GM12864 (cell line): ENCODE measurements at regions not wholly inside any gene's neighbourhood (a gene's known extent, or its start where the extent isn't known, plus 50 kb on each side); places are given as distances from the start of the nearest gene placed in this dataset.

ENCODE experiments used
- DNase-seq: peaks from one replicate; pipeline ENCODE4 v3.0.0-alpha.2; 2011; ENCODE audit warnings: low read depth
- H3K4me3 ChIP-seq: 2 replicates; pipeline ENCODE4 v1.5.1; 2011; ENCODE audit warnings: mild to moderate bottlenecking, low read depth, low read length, control low read depth
- TF ChIP-seq, protein P1 (sequence below): IDR thresholded peaks from 2 replicates; pipeline ENCODE4 v1.5.1; 2011; ENCODE audit warnings: low read depth, mild to moderate bottlenecking, moderate library complexity, low read length, control low read depth, inconsistent platforms; ENCODE audit errors: missing control alignments

DNA sequence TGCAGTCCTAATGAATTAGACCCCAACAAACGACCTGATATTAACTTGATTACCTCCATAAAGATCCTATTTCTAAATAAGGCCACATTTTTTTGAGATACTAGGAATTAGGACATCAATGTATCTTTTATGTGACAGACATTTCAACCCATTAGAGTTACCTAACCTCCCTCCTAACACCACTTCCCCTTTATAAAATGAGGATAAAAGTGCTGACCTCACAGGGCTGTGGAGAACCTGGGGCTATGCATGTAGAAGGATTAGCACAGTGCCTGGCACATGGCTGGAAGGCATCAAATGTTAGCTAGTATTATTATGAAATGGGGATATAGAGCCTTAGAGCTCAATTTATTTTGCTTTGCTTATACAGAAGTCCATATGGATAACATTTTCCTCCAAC is 53.5 kb upstream of the LRRN1 start:
- TF ChIP-seq, protein P1, sequence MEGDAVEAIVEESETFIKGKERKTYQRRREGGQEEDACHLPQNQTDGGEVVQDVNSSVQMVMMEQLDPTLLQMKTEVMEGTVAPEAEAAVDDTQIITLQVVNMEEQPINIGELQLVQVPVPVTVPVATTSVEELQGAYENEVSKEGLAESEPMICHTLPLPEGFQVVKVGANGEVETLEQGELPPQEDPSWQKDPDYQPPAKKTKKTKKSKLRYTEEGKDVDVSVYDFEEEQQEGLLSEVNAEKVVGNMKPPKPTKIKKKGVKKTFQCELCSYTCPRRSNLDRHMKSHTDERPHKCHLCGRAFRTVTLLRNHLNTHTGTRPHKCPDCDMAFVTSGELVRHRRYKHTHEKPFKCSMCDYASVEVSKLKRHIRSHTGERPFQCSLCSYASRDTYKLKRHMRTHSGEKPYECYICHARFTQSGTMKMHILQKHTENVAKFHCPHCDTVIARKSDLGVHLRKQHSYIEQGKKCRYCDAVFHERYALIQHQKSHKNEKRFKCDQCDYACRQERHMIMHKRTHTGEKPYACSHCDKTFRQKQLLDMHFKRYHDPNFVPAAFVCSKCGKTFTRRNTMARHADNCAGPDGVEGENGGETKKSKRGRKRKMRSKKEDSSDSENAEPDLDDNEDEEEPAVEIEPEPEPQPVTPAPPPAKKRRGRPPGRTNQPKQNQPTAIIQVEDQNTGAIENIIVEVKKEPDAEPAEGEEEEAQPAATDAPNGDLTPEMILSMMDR, result no peak
- no peak overlapping the region for H3K4me3 ChIP-seq
- no peak for DNase-seq

DNA sequence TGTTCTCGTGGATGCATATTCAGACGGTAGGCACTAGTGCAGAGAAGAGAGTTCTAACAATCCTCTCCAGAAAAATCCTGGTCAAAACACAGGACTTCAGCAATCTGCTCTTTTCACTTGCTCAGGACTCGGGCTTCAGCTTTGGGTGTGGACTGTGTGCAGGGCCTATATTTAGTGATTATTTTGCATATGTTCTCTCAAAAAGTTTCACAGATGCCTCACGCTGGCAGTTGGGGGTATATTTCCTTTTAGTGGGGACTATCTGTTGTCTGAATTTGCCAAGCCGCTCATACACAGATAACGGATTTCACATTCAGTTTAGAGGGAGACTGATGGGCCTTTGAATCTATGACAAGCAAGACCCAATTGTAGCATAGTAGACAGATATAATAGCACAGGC is 54.4 kb upstream of the LRRN1 start:
- TF ChIP-seq, protein P1, result no peak
- H3K4me3 ChIP-seq, result no peak overlapping the region
- no peak for DNase-seq

DNA sequence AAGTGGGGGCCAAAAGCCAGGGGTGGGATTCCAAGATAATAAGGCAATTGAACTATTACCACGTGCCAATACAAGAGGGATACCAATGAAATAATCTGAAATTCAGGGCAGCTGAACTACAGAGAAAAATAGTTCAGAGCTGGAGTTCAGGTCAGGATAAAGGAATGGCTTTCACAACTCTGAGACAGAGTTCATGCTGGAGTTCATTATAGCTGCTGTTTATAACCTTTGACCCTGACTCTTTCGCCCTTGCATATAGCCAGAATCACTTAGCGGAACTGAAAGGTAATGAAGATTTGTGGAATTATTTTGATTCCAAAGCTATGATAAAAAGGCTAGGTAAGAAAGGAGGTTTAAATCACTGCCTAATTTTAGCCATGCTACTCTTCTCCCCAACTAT is 55.5 kb upstream of the LRRN1 start:
- no peak for DNase-seq
- no peak overlapping the region for H3K4me3 ChIP-seq
- TF ChIP-seq, protein P1, result no peak

DNA sequence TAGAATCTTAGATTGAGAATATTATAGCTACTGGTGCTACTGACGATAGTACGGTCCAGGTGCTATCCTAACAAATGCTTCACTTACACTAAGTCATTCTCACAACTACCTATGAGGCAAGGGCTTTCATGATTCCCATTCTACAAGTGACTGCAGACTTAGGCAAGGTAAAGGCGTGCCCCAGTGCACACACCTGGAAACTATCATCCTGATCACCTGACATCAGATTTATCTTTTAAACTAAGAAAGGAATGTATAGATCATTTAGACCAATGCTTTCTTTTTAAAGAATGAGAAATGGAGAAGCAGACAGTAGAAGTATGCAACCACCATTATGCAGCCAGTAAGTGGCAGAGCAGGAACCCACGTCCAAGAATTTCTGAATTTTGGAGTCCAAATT is 59.2 kb upstream of the LRRN1 start:
- TF ChIP-seq, protein P1, result no peak
- no peak overlapping the region for H3K4me3 ChIP-seq
- no peak for DNase-seq

DNA sequence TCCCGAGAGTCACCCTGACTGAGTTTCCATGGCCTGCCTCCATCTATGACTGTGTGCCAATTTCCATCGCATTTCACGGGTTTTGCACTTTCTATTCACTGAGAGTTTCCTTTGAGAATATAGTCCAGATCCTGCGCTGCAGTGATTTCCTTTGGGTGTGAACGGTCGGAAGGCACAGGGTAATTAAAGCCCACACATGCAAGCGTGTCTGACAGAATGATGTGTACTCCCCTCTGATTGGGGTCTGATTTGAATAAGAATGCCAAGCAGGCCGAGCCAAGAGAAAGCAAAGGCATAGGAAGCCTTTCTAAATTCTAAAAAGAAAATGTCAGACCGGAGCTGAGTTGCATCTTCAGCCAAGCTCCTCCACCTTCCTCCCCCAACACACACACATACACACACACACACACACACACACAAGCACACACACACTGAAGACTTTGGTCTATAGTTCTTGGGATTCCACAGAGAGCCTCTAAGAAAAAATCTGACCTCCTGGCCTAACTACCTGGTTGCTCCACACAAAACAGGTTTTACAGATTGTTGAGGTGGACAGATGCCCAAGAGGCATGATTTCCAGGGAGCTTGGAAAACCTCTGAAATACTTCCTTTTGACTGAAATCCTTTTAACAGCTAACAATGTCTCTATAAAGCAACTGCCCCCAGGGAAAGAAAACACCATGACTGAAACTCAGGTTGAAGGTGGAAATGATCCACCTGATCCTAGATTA is 59.7 kb upstream of the LRRN1 start:
- no peak for DNase-seq
- H3K4me3 ChIP-seq, result no peak overlapping the region
- TF ChIP-seq, protein P1, result no peak

DNA sequence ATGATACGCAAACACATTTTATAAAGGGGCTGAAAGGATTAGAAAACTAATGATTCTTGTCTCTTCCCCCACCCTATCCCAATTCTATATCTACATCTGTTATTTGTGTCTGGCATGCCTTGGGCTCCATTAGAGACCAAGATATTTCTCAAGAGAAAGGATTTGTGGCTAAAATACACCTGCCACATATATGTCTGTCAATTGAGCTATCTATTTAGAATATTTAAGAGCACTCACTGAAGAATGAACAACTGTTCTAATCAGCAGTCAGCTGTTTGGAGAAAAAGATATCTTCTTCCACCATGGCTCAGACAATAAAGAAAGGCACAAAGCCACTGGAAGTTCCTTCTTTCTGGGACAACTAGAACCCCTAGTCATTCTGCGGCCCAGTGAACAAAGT is 61.7 kb upstream of the LRRN1 start:
- no peak for DNase-seq
- TF ChIP-seq, protein P1, result no peak

DNA sequence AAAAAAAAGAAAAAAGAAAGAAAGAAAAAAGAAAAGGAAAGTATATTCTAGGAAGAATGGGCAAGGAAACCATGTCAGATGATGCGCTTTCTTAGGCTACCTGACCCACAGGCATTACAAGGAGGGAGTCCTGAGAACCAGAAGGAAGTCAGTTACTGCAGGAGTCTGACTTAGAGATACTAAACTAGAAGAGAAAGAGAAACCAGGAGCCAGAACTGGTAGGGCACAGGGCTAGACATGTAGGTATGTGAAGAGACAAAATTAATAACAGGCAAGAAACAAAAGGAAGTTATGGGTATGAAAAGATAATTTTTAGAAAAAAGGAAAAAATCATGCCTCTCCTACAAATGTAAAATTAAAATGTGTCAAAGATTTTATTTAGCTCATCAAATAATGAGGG is 63.3 kb upstream of the LRRN1 start:
- DNase-seq, result no peak
- no peak overlapping the region for H3K4me3 ChIP-seq
- TF ChIP-seq, protein P1, result no peak

More for the DNA sequence above, 61.7 kb upstream of the LRRN1 start:
- no peak overlapping the region for H3K4me3 ChIP-seq
